Spleen (tissue), 7 donors: ENCODE measurements at regions not wholly inside any gene's neighbourhood (a gene's known extent, or its start where the extent isn't known, plus 50 kb on each side); places are given as distances from the start of the nearest gene placed in this dataset.

ENCODE experiments used
- POLR2A ChIP-seq, 3 donors: fragments of 450-650 bp; IDR thresholded peaks; one replicate each; pipeline ENCODE4 v1.5.1; 2017; ENCODE audit warnings: antibody characterized with exemption in 3 of 3, mild to moderate bottlenecking in 1 of 3
- TF ChIP-seq, protein P1 (sequence below), 11 experiments: fragments of 200-600 bp in 7 of 11; fragments of 450-650 bp in 4 of 11; sonication (generic) in 4 of 11; IDR thresholded peaks in 8 of 11; conservative IDR thresholded peaks in 3 of 11; 1 replicate in 7 of 11; 2 replicates in 4 of 11; pipeline versions ENCODE4 v1.4.0 to v1.8.0; 2016 to 2021; ENCODE audit warnings: antibody characterized with exemption in 11 of 11, inconsistent platforms in 4 of 11, mild to moderate bottlenecking in 1 of 11
- donor health status: DM: no; HTN: no; CAD: no; lungs with moderate emphysema.
- donor health status: DM: no; HTN: no; CAD: no.
- donor health status: DM: no; HTN: no; CAD: no.

DNA sequence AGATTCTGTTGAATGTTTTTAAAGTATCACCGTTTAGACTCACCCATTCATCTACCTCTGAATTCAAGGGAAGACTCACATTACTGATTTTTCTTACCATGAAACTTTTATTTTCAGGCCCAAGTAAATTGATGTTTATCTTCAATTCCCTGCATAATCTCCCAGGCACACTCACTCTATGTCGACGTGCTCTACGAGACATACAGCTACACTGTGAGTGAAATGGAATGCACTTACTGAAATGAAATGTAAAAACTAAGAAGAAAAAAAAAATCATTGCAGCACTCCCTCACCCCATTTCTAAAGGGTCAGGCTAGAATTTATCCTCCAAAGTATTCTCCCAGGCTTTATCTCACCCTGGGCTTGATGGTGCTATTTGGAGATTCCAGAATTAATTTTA, 987.9 kb downstream of the CCSER2 start:
- no peak for TF ChIP-seq POLR2A (IDR thresholded peaks at IDR 0.05)
- TF ChIP-seq, protein P1, sequence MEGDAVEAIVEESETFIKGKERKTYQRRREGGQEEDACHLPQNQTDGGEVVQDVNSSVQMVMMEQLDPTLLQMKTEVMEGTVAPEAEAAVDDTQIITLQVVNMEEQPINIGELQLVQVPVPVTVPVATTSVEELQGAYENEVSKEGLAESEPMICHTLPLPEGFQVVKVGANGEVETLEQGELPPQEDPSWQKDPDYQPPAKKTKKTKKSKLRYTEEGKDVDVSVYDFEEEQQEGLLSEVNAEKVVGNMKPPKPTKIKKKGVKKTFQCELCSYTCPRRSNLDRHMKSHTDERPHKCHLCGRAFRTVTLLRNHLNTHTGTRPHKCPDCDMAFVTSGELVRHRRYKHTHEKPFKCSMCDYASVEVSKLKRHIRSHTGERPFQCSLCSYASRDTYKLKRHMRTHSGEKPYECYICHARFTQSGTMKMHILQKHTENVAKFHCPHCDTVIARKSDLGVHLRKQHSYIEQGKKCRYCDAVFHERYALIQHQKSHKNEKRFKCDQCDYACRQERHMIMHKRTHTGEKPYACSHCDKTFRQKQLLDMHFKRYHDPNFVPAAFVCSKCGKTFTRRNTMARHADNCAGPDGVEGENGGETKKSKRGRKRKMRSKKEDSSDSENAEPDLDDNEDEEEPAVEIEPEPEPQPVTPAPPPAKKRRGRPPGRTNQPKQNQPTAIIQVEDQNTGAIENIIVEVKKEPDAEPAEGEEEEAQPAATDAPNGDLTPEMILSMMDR (IDR thresholded peaks at IDR 0.05 in 8 of 11, conservative IDR thresholded peaks at IDR 0.05 in 3 of 11): no peak
